ENCODE measurements at regions not wholly inside any gene's neighbourhood (a gene's known extent, or its start where the extent isn't known, plus 50 kb on each side); places are given as distances from the start of the nearest gene placed in this dataset.

GRCh38 chr4:20592013-20592412 is 108.2 kb upstream of the PACRGL start:
- TF ChIP-seq POLR2AphosphoS5 (IDR thresholded peaks at IDR 0.05; ENCODE audit: low read depth, low read length) (no peak), POLR2A (IDR thresholded peaks at IDR 0.05; ENCODE audit: low read depth, low read length) (no peak), PAX5 (IDR thresholded peaks at IDR 0.05; ENCODE audit: insufficient read depth, low read length, severe bottlenecking) (no peak)

All from GM12891 (cell line).